Duodenal mucosa (tissue), 2 donors: ENCODE measurements at regions not wholly inside any gene's neighbourhood (a gene's known extent, or its start where the extent isn't known, plus 50 kb on each side); places are given as distances from the start of the nearest gene placed in this dataset.

ENCODE experiments used
- H3K27ac ChIP-seq: one replicate; pipeline ENCODE4 v1.7.0; 2013; ENCODE audit warnings: low read depth, low read length
- H3K27me3 ChIP-seq, 2 donors: one replicate each; pipeline ENCODE4 v1.7.0; 2013; ENCODE audit warnings: low read length in 2 of 2, control low read depth in 1 of 2; ENCODE audit not compliant: insufficient read depth in 2 of 2, control insufficient read depth in 1 of 2
- H3K36me3 ChIP-seq, 2 donors: one replicate each; pipeline ENCODE4 v1.7.0; 2013; ENCODE audit warnings: low read length in 2 of 2, control low read depth in 1 of 2; ENCODE audit not compliant: insufficient read depth in 2 of 2, control insufficient read depth in 1 of 2
- H3K4me1 ChIP-seq, 2 donors: one replicate each; pipeline ENCODE4 v1.7.0; 2013; ENCODE audit warnings: low read length in 2 of 2, control low read depth in 1 of 2; ENCODE audit not compliant: insufficient read depth in 2 of 2, control insufficient read depth in 1 of 2
- H3K4me3 ChIP-seq, 2 donors: one replicate each; pipeline ENCODE4 v1.7.0; 2013; ENCODE audit warnings: low read length in 2 of 2, low read depth in 1 of 2
- H3K9ac ChIP-seq, 2 donors: one replicate each; pipeline ENCODE4 v1.7.0; 2013; ENCODE audit warnings: low read length in 2 of 2, low read depth in 1 of 2
- H3K9me3 ChIP-seq, 2 donors: one replicate each; pipeline ENCODE4 v1.7.0; 2013; ENCODE audit warnings: low read length in 2 of 2, control low read depth in 1 of 2; ENCODE audit not compliant: control insufficient read depth in 1 of 2

GRCh38 chr7:45998506-45998905, 77.4 kb upstream of the IGFBP3 start:
- no peaks in the 10 kb centered on the region for H3K4me1 ChIP-seq
- no peaks in the 10 kb centered on the region for H3K36me3 ChIP-seq
- peaks cover 2 to 5% of the 10 kb centered on the region in 2 donors for H3K9me3 ChIP-seq
- no peak overlapping the region for H3K4me3 ChIP-seq
- H3K9ac ChIP-seq, result no peak overlapping the region
- H3K27ac ChIP-seq, result no peak overlapping the region
- H3K27me3 ChIP-seq, result no peaks in the 10 kb centered on the region

- peaks cover 0 to 5% of the 10 kb centered on the region in 2 donors for H3K9me3 ChIP-seq
- no peak overlapping the region for H3K27ac ChIP-seq
- H3K36me3 ChIP-seq, result no peaks in the 10 kb centered on the region
- H3K4me1 ChIP-seq, result no peaks in the 10 kb centered on the region
- H3K9ac ChIP-seq, result no peak overlapping the region
- H3K27me3 ChIP-seq, result no peaks in the 10 kb centered on the region
- no peak overlapping the region for H3K4me3 ChIP-seq
Measured at GRCh38 chr7:45993621-45994020, 72.5 kb upstream of the IGFBP3 start.

- no peak overlapping the region for H3K27ac ChIP-seq
- H3K27me3 ChIP-seq, result no peaks in the 10 kb centered on the region
- H3K36me3 ChIP-seq, result no peaks in the 10 kb centered on the region
- no peak overlapping the region for H3K9ac ChIP-seq
- peaks cover 0 to 5% of the 10 kb centered on the region in 2 donors for H3K9me3 ChIP-seq
- no peaks in the 10 kb centered on the region for H3K4me1 ChIP-seq
- no peak overlapping the region for H3K4me3 ChIP-seq
Measured at GRCh38 chr7:45992826-45993225, 71.8 kb upstream of the IGFBP3 start.

- H3K27ac ChIP-seq, result no peak overlapping the region
- peaks cover 0 to 4% of the 10 kb centered on the region in 2 donors for H3K9me3 ChIP-seq
- H3K27me3 ChIP-seq, result no peaks in the 10 kb centered on the region
- H3K4me1 ChIP-seq, result no peaks in the 10 kb centered on the region
- no peaks in the 10 kb centered on the region for H3K36me3 ChIP-seq
- H3K9ac ChIP-seq, result no peak overlapping the region
- no peak overlapping the region for H3K4me3 ChIP-seq
Measured at GRCh38 chr7:45990276-45990675, 69.2 kb upstream of the IGFBP3 start.

- no peak overlapping the region for H3K27ac ChIP-seq
- no peaks in the 10 kb centered on the region for H3K27me3 ChIP-seq
- no peak overlapping the region for H3K4me3 ChIP-seq
- H3K4me1 ChIP-seq, result no peaks in the 10 kb centered on the region
- H3K36me3 ChIP-seq, result no peaks in the 10 kb centered on the region
- no peak overlapping the region for H3K9ac ChIP-seq
- H3K9me3 ChIP-seq, result no peaks in the 10 kb centered on the region
Measured at GRCh38 chr7:45988405-45989057, 67.5 kb upstream of the IGFBP3 start.

GRCh38 chr7:45987521-45988290, 66.6 kb upstream of the IGFBP3 start:
- no peak overlapping the region for H3K27ac ChIP-seq
- H3K36me3 ChIP-seq, result no peaks in the 10 kb centered on the region
- no peaks in the 10 kb centered on the region for H3K27me3 ChIP-seq
- H3K9me3 ChIP-seq, result no peaks in the 10 kb centered on the region
- no peaks in the 10 kb centered on the region for H3K4me1 ChIP-seq
- H3K4me3 ChIP-seq, result no peak overlapping the region
- no peak overlapping the region for H3K9ac ChIP-seq

- no peaks in the 10 kb centered on the region for H3K9me3 ChIP-seq
- no peak overlapping the region for H3K9ac ChIP-seq
Measured at GRCh38 chr7:45986355-45987298, 65.6 kb upstream of the IGFBP3 start.

GRCh38 chr7:45985902-45986301, 64.8 kb upstream of the IGFBP3 start:
- no peak overlapping the region for H3K27ac ChIP-seq
- H3K27me3 ChIP-seq, result no peaks in the 10 kb centered on the region
- H3K9me3 ChIP-seq, result no peaks in the 10 kb centered on the region
- no peak overlapping the region for H3K9ac ChIP-seq
- H3K4me3 ChIP-seq, result no peak overlapping the region
- H3K36me3 ChIP-seq, result no peaks in the 10 kb centered on the region
- H3K4me1 ChIP-seq, result no peaks in the 10 kb centered on the region

More at GRCh38 chr7:45986355-45987298, 65.6 kb upstream of the IGFBP3 start:
- Histone ChIP-seq H3K27ac (no peak overlapping the region), H3K27me3 (no peaks in the 10 kb centered on the region), H3K4me3 (no peak overlapping the region), H3K36me3 (no peaks in the 10 kb centered on the region), H3K4me1 (no peaks in the 10 kb centered on the region)

- Histone ChIP-seq H3K4me1 (no peaks in the 10 kb centered on the region), H3K27ac (no peak overlapping the region), H3K9me3 (no peaks in the 10 kb centered on the region), H3K4me3 (no peak overlapping the region), H3K9ac (no peak overlapping the region), H3K36me3 (no peaks in the 10 kb centered on the region), H3K27me3 (no peaks in the 10 kb centered on the region)
Measured at GRCh38 chr7:45984386-45985295, 63.6 kb upstream of the IGFBP3 start.
